Neural cell (in vitro differentiated cells): ENCODE measurements at regions not wholly inside any gene's neighbourhood (a gene's known extent, or its start where the extent isn't known, plus 50 kb on each side); places are given as distances from the start of the nearest gene placed in this dataset.
"Not testable (repeated sequence)": the region's sequence is repeated elsewhere in the genome, so short reads cannot be mapped to it uniquely, and the experiment has no call there.

Experiments
- H2AFZ ChIP-seq: fragments of 200-600, 300-800 bp; sonication (generic), shearing (Covaris generic); 2 replicates; pipeline ENCODE4 v1.6.0; 2014; ENCODE audit warnings: low read depth, mild to moderate bottlenecking, antibody characterized with exemption, low read length, moderate library complexity
- H3F3A ChIP-seq: fragments of 200-600 bp; shearing (Covaris generic); 2 replicates; pipeline ENCODE4 v1.6.1; 2016; ENCODE audit warnings: mild to moderate bottlenecking, moderate library complexity, mixed read lengths, antibody characterized with exemption, low read length; ENCODE audit not compliant: insufficient read depth, poor library complexity, severe bottlenecking
- H3K27ac ChIP-seq: fragments of 200-600, 300-800 bp; sonication (generic), shearing (Covaris generic); 2 replicates; pipeline ENCODE4 v1.5.1; 2014; ENCODE audit warnings: mild to moderate bottlenecking, low read length, moderate library complexity
- H3K27me3 ChIP-seq: fragments of 300-800, 200-600 bp; sonication (generic), shearing (Covaris generic); 2 replicates; pipeline ENCODE4 v1.6.0; 2014; ENCODE audit warnings: mild to moderate bottlenecking, low read depth, low read length, moderate library complexity; ENCODE audit not compliant: insufficient read depth
- H3K36me3 ChIP-seq: fragments of 300-800, 200-600 bp; sonication (generic), shearing (Covaris generic); 2 replicates; pipeline ENCODE4 v1.5.1; 2014; ENCODE audit warnings: mild to moderate bottlenecking, antibody characterized with exemption, low read length, moderate library complexity; ENCODE audit not compliant: insufficient read depth
- H3K4me2 ChIP-seq: fragments of 300-800, 200-600 bp; sonication (generic), shearing (Covaris generic); 2 replicates; pipeline ENCODE4 v1.6.0; 2014; ENCODE audit warnings: mild to moderate bottlenecking, low read length
- H3K4me3 ChIP-seq: fragments of 300-800, 200-600 bp; sonication (generic), shearing (Covaris generic); 2 replicates; pipeline ENCODE4 v1.5.1; 2014; ENCODE audit warnings: mild to moderate bottlenecking, low read length, moderate library complexity
- H3K79me2 ChIP-seq: fragments of 200-600 bp; shearing (Covaris generic); replicated peaks from 2 replicates; pipeline ENCODE4 v1.6.0; 2014; ENCODE audit warnings: mild to moderate bottlenecking, low read length, moderate library complexity; ENCODE audit not compliant: insufficient read depth
- H3K9ac ChIP-seq: fragments of 300-800, 200-600 bp; sonication (generic), shearing (Covaris generic); 2 replicates; pipeline ENCODE4 v1.6.1; 2016; ENCODE audit warnings: mild to moderate bottlenecking, low read length, mixed read lengths
- H3K9me2 ChIP-seq: fragments of 200-600 bp; shearing (Covaris generic); 2 replicates; pipeline ENCODE4 v1.6.1; 2016; ENCODE audit warnings: mild to moderate bottlenecking, low read length, mixed read lengths; ENCODE audit not compliant: insufficient read depth
- H3K9me3 ChIP-seq: fragments of 200-600, 300-800 bp; sonication (generic), shearing (Covaris generic); 2 replicates; pipeline ENCODE4 v1.6.1; 2016; ENCODE audit warnings: mild to moderate bottlenecking, mixed run types, low read length, moderate library complexity, mixed read lengths
- H4K20me1 ChIP-seq: fragments of 200-600 bp; shearing (Covaris generic); 2 replicates; pipeline ENCODE4 v1.6.1; 2016; ENCODE audit warnings: mild to moderate bottlenecking, mixed run types; ENCODE audit not compliant: insufficient read depth
- EP300 ChIP-seq: fragments of 450-650 bp; conservative IDR thresholded peaks from 2 replicates; pipeline ENCODE4 v1.6.1; 2014; ENCODE audit warnings: antibody characterized with exemption, mild to moderate bottlenecking, moderate library complexity; ENCODE audit not compliant: poor library complexity, severe bottlenecking
- EZH2 ChIP-seq: fragments of 200-600, 300-800 bp; shearing (Covaris generic), sonication (generic); IDR thresholded peaks from 2 replicates; pipeline ENCODE4 v1.6.1; 2014; ENCODE audit warnings: antibody characterized with exemption, low read length, borderline replicate concordance, mild to moderate bottlenecking; ENCODE audit not compliant: insufficient read depth, poor library complexity, severe bottlenecking
- MXI1 ChIP-seq: fragments of 450-650 bp; conservative IDR thresholded peaks from 2 replicates; pipeline ENCODE4 v1.6.1; 2014; ENCODE audit warnings: antibody characterized with exemption, mild to moderate bottlenecking; ENCODE audit not compliant: poor library complexity, severe bottlenecking
- POLR2AphosphoS5 ChIP-seq: IDR thresholded peaks from 2 replicates; pipeline ENCODE4 v1.6.1; 2012
- RAD21 ChIP-seq: fragments of 450-650 bp; conservative IDR thresholded peaks from 2 replicates; pipeline ENCODE4 v1.6.1; 2014; ENCODE audit warnings: antibody characterized with exemption, mild to moderate bottlenecking, moderate library complexity
- SMC3 ChIP-seq: fragments of 450-650 bp; conservative IDR thresholded peaks from 2 replicates; pipeline ENCODE4 v1.6.1; 2014; ENCODE audit warnings: antibody characterized with exemption, mild to moderate bottlenecking, moderate library complexity; ENCODE audit not compliant: poor library complexity
- TAF1 ChIP-seq: IDR thresholded peaks from 2 replicates; pipeline ENCODE4 v1.6.1; 2012; ENCODE audit warnings: low read depth
- TF ChIP-seq, protein P1 (sequence below): IDR thresholded peaks from 2 replicates; pipeline ENCODE4 v1.6.1; 2012; ENCODE audit warnings: borderline replicate concordance
- TF ChIP-seq, protein P2 (sequence below): fragments of 450-650 bp; IDR thresholded peaks from 2 replicates; pipeline ENCODE4 v1.5.1; 2014; ENCODE audit warnings: antibody characterized with exemption, mild to moderate bottlenecking, moderate library complexity; ENCODE audit not compliant: poor library complexity, severe bottlenecking

DNA sequence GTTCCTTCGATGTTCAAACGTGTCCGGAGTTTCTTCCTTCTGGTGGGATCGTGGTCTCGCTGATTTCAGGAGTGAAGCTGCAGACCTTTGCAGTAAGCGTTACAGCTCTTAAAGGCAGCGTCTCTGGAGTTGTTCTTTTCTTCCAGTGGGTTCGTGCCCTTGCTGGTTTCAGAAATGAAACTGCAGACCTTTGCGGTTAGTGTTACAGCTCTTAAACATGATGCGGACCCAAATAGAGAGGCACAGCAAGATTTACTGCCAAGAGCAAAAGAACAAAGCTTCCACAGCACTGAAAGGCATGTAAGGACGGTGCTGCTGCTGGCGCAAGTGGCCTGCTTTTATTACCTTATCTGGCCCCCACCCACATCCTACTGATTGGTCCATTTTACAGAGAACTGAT, 931.4 kb downstream of the IPMK start:
- Histone ChIP-seq H3K79me2 (no peaks in the 10 kb centered on the region), H3K36me3 (no peaks in the 10 kb centered on the region), H4K20me1 (no peaks in the 10 kb centered on the region), H3K4me2 (no peak overlapping the region), H3F3A (no peaks in the 10 kb centered on the region), H3K27me3 (no peaks in the 10 kb centered on the region), H3K9me2 (no peaks in the 10 kb centered on the region), H2AFZ (no peak overlapping the region), H3K9ac (no peak overlapping the region), H3K27ac (no peak overlapping the region), H3K4me3 (no peak overlapping the region), H3K9me3 (no peaks in the 10 kb centered on the region)
- no peak for TF ChIP-seq RAD21

DNA sequence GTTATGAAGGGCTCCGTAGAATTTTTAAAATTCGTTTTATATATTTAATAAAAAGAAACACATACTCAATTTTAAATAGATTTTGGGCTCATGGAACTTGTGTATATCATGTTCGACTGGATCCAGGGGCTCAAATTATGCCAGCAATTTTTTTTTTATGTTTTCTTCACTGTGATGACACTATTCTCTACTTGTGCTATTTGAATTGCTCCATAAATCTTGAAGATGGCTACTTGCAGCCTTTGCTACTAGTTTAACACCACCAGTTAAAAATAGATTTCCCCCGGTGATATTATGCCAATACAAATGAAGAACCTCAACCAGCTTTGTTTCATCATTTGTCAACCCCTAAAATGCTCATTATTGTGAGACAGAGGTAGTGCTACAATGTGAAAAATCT, 933.2 kb downstream of the IPMK start:
- H3K9me3 ChIP-seq = no peaks in the 10 kb centered on the region
- H3K27me3 ChIP-seq = no peaks in the 10 kb centered on the region
- TF ChIP-seq TAF1 (no peak), EP300 (no peak), POLR2AphosphoS5 (no peak)
- TF ChIP-seq, protein P1, sequence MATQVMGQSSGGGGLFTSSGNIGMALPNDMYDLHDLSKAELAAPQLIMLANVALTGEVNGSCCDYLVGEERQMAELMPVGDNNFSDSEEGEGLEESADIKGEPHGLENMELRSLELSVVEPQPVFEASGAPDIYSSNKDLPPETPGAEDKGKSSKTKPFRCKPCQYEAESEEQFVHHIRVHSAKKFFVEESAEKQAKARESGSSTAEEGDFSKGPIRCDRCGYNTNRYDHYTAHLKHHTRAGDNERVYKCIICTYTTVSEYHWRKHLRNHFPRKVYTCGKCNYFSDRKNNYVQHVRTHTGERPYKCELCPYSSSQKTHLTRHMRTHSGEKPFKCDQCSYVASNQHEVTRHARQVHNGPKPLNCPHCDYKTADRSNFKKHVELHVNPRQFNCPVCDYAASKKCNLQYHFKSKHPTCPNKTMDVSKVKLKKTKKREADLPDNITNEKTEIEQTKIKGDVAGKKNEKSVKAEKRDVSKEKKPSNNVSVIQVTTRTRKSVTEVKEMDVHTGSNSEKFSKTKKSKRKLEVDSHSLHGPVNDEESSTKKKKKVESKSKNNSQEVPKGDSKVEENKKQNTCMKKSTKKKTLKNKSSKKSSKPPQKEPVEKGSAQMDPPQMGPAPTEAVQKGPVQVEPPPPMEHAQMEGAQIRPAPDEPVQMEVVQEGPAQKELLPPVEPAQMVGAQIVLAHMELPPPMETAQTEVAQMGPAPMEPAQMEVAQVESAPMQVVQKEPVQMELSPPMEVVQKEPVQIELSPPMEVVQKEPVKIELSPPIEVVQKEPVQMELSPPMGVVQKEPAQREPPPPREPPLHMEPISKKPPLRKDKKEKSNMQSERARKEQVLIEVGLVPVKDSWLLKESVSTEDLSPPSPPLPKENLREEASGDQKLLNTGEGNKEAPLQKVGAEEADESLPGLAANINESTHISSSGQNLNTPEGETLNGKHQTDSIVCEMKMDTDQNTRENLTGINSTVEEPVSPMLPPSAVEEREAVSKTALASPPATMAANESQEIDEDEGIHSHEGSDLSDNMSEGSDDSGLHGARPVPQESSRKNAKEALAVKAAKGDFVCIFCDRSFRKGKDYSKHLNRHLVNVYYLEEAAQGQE = no peak
- H3K27ac ChIP-seq = no peak overlapping the region
- no peak overlapping the region for H3K4me3 ChIP-seq
- H3K79me2 ChIP-seq = no peaks in the 10 kb centered on the region
- H3K9me2 ChIP-seq = no peaks in the 10 kb centered on the region
- H2AFZ ChIP-seq = no peak overlapping the region
- H3K36me3 ChIP-seq = no peaks in the 10 kb centered on the region
- H3K9ac ChIP-seq = no peak overlapping the region
- no peaks in the 10 kb centered on the region for H4K20me1 ChIP-seq
- H3K4me2 ChIP-seq = no peak overlapping the region
- no peaks in the 10 kb centered on the region for H3F3A ChIP-seq

DNA sequence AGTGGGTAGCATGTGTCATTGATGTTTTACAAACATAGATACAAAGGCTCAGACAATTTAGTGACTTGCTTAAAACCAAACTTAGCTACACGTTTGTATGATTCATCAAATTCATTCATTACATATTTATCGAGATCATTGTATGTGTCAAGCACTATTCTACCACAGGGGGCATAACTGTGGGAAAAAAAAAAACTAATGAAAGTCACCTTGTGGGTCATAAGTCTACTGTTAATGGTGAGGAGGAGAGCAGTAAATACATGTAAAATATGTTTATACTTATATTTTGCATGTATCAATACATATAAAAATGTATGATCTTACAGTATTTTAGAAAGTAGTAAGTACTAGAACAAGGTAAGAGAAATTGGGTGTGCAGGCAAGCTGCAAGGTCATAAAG, 933.8 kb downstream of the IPMK start:
- Histone ChIP-seq H2AFZ (no peak overlapping the region), H3K27me3 (no peaks in the 10 kb centered on the region), H3K4me2 (no peak overlapping the region), H3K36me3 (no peaks in the 10 kb centered on the region), H3F3A (no peaks in the 10 kb centered on the region), H3K79me2 (no peaks in the 10 kb centered on the region), H4K20me1 (no peaks in the 10 kb centered on the region), H3K27ac (no peak overlapping the region), H3K4me3 (no peak overlapping the region), H3K9me3 (no peaks in the 10 kb centered on the region), H3K9me2 (no peaks in the 10 kb centered on the region), H3K9ac (no peak overlapping the region)
- TF ChIP-seq MXI1 (no peak), TAF1 (no peak), POLR2AphosphoS5 (no peak), EZH2 (no peak), SMC3 (no peak), RAD21 (no peak), EP300 (no peak)
- TF ChIP-seq, protein P1 = no peak
- TF ChIP-seq, protein P2, sequence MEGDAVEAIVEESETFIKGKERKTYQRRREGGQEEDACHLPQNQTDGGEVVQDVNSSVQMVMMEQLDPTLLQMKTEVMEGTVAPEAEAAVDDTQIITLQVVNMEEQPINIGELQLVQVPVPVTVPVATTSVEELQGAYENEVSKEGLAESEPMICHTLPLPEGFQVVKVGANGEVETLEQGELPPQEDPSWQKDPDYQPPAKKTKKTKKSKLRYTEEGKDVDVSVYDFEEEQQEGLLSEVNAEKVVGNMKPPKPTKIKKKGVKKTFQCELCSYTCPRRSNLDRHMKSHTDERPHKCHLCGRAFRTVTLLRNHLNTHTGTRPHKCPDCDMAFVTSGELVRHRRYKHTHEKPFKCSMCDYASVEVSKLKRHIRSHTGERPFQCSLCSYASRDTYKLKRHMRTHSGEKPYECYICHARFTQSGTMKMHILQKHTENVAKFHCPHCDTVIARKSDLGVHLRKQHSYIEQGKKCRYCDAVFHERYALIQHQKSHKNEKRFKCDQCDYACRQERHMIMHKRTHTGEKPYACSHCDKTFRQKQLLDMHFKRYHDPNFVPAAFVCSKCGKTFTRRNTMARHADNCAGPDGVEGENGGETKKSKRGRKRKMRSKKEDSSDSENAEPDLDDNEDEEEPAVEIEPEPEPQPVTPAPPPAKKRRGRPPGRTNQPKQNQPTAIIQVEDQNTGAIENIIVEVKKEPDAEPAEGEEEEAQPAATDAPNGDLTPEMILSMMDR = no peak

DNA sequence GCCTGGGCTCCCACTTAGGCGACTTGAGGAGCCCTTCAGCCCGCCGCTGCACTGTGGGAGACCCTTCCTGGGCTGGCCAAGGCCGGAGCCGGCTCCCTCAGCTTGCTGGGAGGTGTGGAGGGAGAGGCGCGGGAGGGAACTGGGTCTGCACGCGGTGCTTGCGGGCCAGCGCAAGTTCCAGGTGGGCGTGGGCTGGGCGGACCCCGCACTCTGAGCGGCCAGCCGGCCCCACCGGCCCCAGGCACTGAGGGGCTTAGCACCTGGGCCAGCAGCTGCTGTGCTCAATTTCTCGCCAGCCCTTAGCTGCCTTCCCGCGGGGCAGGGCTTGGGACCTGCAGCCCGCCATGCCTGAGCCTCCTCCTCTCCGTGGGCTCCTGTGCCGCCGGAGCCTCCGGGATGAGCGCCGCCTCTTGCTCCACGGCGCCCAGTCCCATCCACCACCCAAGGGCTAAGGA, 946.3 kb downstream of the IPMK start:
- not testable (repeated sequence) for H4K20me1 ChIP-seq, H3K79me2 ChIP-seq, H3K4me2 ChIP-seq, H2AFZ ChIP-seq, H3K9me3 ChIP-seq, H3K9me2 ChIP-seq, H3K27me3 ChIP-seq, H3K9ac ChIP-seq, H3K36me3 ChIP-seq, H3K4me3 ChIP-seq, H3K27ac ChIP-seq, H3F3A ChIP-seq
